ENCODE measurements at regions not wholly inside any gene's neighbourhood (a gene's known extent, or its start where the extent isn't known, plus 50 kb on each side); places are given as distances from the start of the nearest gene placed in this dataset.

DNA sequence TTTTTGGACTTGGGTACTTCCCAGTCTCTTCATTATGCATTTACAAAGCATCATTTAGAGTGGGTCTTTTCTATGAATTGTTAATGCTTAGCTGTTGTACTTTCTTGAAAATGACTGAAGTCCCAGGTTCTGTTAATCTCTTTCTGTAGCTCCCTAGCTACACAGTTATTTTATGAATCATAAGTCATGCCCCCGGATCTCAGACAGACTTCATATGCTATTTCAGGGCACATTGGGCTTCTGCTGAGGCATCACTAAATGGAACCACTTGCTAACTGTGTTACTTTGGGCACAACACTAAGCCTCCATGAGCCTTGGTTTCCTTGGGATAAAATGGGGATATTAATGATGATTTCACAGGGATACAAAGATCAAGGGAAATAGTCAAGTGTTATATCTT lies 55.5 kb upstream of the RBM15 start:
- TF ChIP-seq, protein P1, sequence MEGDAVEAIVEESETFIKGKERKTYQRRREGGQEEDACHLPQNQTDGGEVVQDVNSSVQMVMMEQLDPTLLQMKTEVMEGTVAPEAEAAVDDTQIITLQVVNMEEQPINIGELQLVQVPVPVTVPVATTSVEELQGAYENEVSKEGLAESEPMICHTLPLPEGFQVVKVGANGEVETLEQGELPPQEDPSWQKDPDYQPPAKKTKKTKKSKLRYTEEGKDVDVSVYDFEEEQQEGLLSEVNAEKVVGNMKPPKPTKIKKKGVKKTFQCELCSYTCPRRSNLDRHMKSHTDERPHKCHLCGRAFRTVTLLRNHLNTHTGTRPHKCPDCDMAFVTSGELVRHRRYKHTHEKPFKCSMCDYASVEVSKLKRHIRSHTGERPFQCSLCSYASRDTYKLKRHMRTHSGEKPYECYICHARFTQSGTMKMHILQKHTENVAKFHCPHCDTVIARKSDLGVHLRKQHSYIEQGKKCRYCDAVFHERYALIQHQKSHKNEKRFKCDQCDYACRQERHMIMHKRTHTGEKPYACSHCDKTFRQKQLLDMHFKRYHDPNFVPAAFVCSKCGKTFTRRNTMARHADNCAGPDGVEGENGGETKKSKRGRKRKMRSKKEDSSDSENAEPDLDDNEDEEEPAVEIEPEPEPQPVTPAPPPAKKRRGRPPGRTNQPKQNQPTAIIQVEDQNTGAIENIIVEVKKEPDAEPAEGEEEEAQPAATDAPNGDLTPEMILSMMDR (optimal IDR thresholded peaks at IDR 0.05 in 1 of 3, IDR thresholded peaks at IDR 0.05 in 1 of 3, conservative IDR thresholded peaks at IDR 0.05 in 1 of 3; ENCODE audit: extremely low read depth in 1 of 3, insufficient read depth in 2 of 3, low read length in 3 of 3) = no peak
- TF ChIP-seq EZH2 (IDR thresholded peaks at IDR 0.05; ENCODE audit: low read length) = no peak
